Adrenal gland (tissue), 9 donors: ENCODE measurements at regions not wholly inside any gene's neighbourhood (a gene's known extent, or its start where the extent isn't known, plus 50 kb on each side); places are given as distances from the start of the nearest gene placed in this dataset.

ENCODE experiments used
- DNase-seq, 7 donors: peaks; one replicate each; pipeline ENCODE4 v3.0.0-alpha.2; 2019 to 2020
- H3K27ac ChIP-seq, 5 donors: fragments of 200-600 bp; sonication (generic) in 4 of 5; 1 replicate in 3 of 5; 2 replicates in 2 of 5; pipeline versions ENCODE4 v1.5.1 to v1.8.0; 2016 to 2020; ENCODE audit warnings: mild to moderate bottlenecking in 1 of 5
- H3K27me3 ChIP-seq: fragments of 200-600 bp; 2 replicates; pipeline ENCODE4 v1.8.0; 2021
- H3K36me3 ChIP-seq, 2 donors: fragments of 200-600 bp; replicated peaks in 1 of 2; 1 replicate in 1 of 2; 2 replicates in 1 of 2; pipeline versions ENCODE4 v1.5.1 to v1.8.0; 2018 to 2022
- H3K4me1 ChIP-seq, 2 donors: fragments of 200-600 bp; replicated peaks in 1 of 2; 1 replicate in 1 of 2; 2 replicates in 1 of 2; pipeline versions ENCODE4 v1.5.1 to v1.8.0; 2018 to 2021
- H3K4me3 ChIP-seq, 4 donors: fragments of 200-600 bp; sonication (generic) in 3 of 4; one replicate each; pipeline ENCODE4 v1.5.1; 2016 to 2018
- H3K9me3 ChIP-seq, 3 donors: fragments of 200-600 bp; sonication (generic) in 1 of 3; replicated peaks in 1 of 3; 1 replicate in 2 of 3; 2 replicates in 1 of 3; pipeline versions ENCODE4 v1.5.1 to v1.8.0; 2016 to 2021
- POLR2A ChIP-seq, 2 donors: fragments of 450-650 bp; IDR thresholded peaks; one replicate each; pipeline ENCODE4 v1.6.1; 2017; ENCODE audit warnings: antibody characterized with exemption in 2 of 2, mild to moderate bottlenecking in 2 of 2, moderate library complexity in 1 of 2
- WGBS, 4 donors: extraction: QIAGEN DNeasy Blood & Tissue Kit in 2 of 4; methylation state at CpG; one replicate each; pipeline versions ENCODE4 v1.1.5 to v1.1.7; 2013 to 2017; 5-methylcytosine and 5-hydroxymethylcytosine counted together
- intact Hi-C, 2 donors: fragments of 100-400 bp; cut with DNase I; formaldehyde crosslinking; loops; one replicate each; pipeline versions ENCODE4 v1.14.1 to v1.15.0; 2022 to 2023
- TF ChIP-seq, protein P1 (sequence below), 6 experiments: fragments of 450-650 bp in 4 of 6; fragments of 200-600 bp in 2 of 6; sonication (generic) in 1 of 6; IDR thresholded peaks; 1 replicate in 5 of 6; 2 replicates in 1 of 6; pipeline versions ENCODE4 v1.5.1 to v1.8.0; 2016 to 2021; ENCODE audit warnings: antibody characterized with exemption in 6 of 6, mild to moderate bottlenecking in 2 of 6, moderate library complexity in 1 of 6
- donor health status: healthy with polysubstance abuse.
- donor health status: Bipolar disorder and iron deficiency.
- donor health status: DM: yes; HTN: yes; CAD: no.
- donor health status: DM: no; HTN: no; CAD: no.
- donor health status: DM: no; HTN: no; CAD: no.

DNA sequence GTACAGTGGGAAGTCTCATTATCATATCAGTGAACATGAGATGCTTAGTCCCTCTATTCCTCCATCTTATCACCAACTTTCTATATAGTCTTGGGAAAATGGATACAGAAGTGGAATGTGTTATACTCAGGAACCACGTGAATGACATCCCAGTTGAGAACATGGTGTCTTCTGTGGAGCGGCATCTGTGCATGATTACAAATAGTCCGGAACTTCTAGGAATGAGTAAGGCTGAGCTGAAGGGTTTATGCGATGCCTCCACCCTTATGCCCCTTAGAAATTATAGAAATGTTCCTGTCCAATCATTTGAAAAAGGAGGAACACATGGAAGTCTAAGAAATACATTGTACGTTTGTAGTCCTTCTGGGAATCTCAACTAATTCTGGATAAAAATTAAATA, 64.8 kb upstream of the TMEM108 start:
- WGBS, 4 donors = 84 to 91% (median 89%) methylated on average over 5 of the region's 5 CpGs
- no peaks in the 10 kb centered on the region for H3K36me3 ChIP-seq
- no peak for DNase-seq
- intact Hi-C loops = no loop called here
- H3K27me3 ChIP-seq = no peaks in the 10 kb centered on the region
- H3K4me1 ChIP-seq = no peaks in the 10 kb centered on the region
- H3K9me3 ChIP-seq = no peaks in the 10 kb centered on the region
- TF ChIP-seq, protein P1, sequence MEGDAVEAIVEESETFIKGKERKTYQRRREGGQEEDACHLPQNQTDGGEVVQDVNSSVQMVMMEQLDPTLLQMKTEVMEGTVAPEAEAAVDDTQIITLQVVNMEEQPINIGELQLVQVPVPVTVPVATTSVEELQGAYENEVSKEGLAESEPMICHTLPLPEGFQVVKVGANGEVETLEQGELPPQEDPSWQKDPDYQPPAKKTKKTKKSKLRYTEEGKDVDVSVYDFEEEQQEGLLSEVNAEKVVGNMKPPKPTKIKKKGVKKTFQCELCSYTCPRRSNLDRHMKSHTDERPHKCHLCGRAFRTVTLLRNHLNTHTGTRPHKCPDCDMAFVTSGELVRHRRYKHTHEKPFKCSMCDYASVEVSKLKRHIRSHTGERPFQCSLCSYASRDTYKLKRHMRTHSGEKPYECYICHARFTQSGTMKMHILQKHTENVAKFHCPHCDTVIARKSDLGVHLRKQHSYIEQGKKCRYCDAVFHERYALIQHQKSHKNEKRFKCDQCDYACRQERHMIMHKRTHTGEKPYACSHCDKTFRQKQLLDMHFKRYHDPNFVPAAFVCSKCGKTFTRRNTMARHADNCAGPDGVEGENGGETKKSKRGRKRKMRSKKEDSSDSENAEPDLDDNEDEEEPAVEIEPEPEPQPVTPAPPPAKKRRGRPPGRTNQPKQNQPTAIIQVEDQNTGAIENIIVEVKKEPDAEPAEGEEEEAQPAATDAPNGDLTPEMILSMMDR (IDR thresholded peaks at IDR 0.05) = no peak
- TF ChIP-seq POLR2A (IDR thresholded peaks at IDR 0.05) = no peak
- H3K4me3 ChIP-seq = no peak overlapping the region
- no peak overlapping the region for H3K27ac ChIP-seq

DNA sequence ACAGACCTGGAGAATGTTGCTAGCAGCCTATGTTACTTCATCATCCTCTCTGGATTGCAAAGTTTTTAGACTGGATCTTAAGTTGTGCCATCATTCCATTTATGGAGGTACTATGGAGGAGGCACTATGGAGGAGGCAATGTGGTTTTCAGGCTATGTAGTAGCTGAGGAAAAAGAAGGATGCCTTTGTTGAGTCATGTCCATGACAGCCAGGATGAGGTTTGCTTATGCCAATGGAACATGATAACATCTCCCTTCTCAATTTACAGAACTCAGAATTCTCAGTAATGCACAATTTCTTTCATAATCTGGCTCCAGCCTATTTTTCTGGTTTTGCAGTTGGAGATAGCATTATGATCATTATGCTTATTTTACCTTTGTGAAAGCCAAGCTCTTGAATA, 65.9 kb upstream of the TMEM108 start:
- no peak overlapping the region for H3K27ac ChIP-seq
- TF ChIP-seq, protein P1 (IDR thresholded peaks at IDR 0.05) = no peak
- no peak for TF ChIP-seq POLR2A (IDR thresholded peaks at IDR 0.05)
- no peaks in the 10 kb centered on the region for H3K27me3 ChIP-seq
- H3K36me3 ChIP-seq = no peaks in the 10 kb centered on the region
- intact Hi-C loops = no loop called here
- H3K9me3 ChIP-seq = no peaks in the 10 kb centered on the region
- H3K4me1 ChIP-seq = no peaks in the 10 kb centered on the region
- DNase-seq = no peak
- no peak overlapping the region for H3K4me3 ChIP-seq

DNA sequence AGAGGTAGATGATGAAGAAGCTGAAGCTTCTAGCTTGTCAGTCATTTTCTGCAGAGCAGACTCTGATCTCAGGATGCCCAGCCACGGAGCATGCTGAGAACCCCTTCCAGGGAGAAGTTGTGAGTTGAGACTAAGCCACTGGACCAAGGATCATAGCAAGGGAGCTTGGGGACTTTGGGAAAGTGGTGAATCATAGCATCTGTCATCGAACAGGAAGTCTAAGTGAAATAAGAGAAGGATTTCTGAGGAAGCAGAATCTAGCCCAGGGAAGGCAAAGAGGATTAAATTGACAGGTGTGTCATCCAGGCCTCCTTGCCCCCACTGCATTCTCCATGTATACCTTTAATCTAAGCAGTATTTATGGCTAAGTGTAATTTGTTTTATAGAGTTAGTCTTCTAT, 71.8 kb upstream of the TMEM108 start:
- H3K27me3 ChIP-seq = no peaks in the 10 kb centered on the region
- no peaks in the 10 kb centered on the region for H3K36me3 ChIP-seq
- H3K4me1 ChIP-seq = no peaks in the 10 kb centered on the region
- WGBS, 4 donors = 62 to 77% (median 69%) methylated on average over 2 of the region's 2 CpGs
- no peak overlapping the region for H3K4me3 ChIP-seq
- DNase-seq = no peak
- no peaks in the 10 kb centered on the region for H3K9me3 ChIP-seq
- intact Hi-C loops = no loop called here
- H3K27ac ChIP-seq = no peak overlapping the region
- TF ChIP-seq POLR2A (IDR thresholded peaks at IDR 0.05) = no peak
- TF ChIP-seq, protein P1 (IDR thresholded peaks at IDR 0.05) = no peak

DNA sequence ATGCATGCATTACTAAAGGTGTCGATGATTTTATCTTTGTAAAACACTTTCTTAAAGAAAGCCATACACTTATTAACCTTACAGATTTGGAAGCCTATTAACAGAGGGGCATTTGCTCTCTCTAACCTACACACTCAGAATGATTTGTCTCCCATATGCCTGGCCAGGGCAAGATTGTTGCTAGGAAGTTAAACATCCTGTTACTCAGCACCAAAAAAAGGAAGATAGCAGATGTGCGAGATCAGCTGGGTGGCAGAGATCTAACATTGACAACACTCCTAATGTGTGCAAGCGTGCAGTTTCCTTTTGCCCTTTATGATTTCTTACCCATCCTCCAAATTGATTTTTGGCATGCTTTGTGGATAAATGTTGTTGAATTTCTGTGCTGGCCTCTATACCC, 73.9 kb upstream of the TMEM108 start:
- no peak overlapping the region for H3K27ac ChIP-seq
- H3K9me3 ChIP-seq = no peaks in the 10 kb centered on the region
- H3K36me3 ChIP-seq = no peaks in the 10 kb centered on the region
- H3K4me3 ChIP-seq = no peak overlapping the region
- TF ChIP-seq POLR2A (IDR thresholded peaks at IDR 0.05) = no peak
- TF ChIP-seq, protein P1 (IDR thresholded peaks at IDR 0.05) = no peak
- DNase-seq = no peak
- WGBS, 4 donors = 45 to 66% (median 56%) methylated on average over 3 of the region's 3 CpGs
- no peaks in the 10 kb centered on the region for H3K4me1 ChIP-seq
- H3K27me3 ChIP-seq = no peaks in the 10 kb centered on the region
- intact Hi-C loops = no loop called here
